ENCODE measurements at regions not wholly inside any gene's neighbourhood (a gene's known extent, or its start where the extent isn't known, plus 50 kb on each side); places are given as distances from the start of the nearest gene placed in this dataset.

DNA sequence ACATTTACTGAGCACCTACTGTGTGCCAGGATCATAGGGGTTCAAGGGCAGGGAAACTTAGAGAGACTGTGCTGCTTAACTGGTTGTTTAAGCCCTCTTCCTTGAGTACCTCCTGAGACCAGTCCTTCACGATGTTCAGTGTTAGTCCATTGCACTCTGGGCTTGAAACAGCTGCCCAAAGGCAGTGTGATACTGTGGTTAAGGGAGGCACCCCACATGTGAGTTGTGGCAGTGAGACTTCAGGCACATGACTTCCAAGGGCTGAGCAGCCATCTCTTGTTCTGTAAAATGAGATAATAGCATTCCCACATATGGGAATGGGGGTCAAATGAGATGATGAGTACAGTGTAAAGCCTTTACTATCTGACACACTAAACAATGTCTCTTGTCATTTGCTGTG is 75.1 kb downstream of the LINGO1 start:
- no peak for DNase-seq (ENCODE audit: low read depth)

DNA sequence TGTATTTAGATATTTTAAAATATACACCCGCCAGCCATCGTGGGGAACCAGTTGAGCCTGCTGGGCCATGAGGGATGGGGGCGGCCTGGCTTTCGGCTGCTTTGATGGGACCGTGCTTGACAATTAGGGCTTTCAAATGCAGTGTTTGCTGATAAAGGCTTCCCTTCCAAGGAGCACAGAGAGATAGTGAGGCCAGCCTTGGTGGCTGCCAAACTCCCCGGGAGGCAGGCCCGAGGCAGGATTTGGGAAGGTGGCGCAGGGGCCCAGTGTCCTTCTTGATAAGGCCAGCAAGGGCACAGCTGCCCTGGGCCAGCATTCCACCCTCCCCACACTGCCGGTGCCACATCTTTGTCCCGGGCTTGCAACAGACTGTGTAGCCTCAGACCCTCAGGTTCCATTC is 75.6 kb downstream of the LINGO1 start:
- DNase-seq (ENCODE audit: low read depth): no peak

GRCh38 chr15:77556622-77557021 is 76.1 kb downstream of the LINGO1 start:
- no peak for DNase-seq (ENCODE audit: low read depth)

DNA sequence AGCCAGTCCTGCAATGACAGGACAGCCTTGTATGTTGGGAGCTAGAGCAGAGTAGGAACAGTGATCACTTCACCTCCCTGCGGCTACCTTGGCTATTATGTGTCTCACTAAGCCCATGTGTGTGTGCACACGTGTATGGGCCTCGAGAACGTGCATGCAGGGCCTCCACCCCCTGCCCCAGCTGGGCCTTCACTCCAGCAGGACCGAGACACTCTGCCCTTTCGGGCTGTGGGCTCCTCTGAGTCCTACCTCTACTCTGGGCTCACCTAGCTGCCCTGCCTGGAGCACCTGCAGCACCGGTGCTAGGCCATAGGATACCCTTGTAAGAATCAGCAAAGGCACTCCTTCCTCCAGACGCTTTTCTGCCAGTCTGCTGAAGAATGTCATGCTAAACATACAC is 77.5 kb downstream of the LINGO1 start:
- DNase-seq (ENCODE audit: low read depth): no peak

DNA sequence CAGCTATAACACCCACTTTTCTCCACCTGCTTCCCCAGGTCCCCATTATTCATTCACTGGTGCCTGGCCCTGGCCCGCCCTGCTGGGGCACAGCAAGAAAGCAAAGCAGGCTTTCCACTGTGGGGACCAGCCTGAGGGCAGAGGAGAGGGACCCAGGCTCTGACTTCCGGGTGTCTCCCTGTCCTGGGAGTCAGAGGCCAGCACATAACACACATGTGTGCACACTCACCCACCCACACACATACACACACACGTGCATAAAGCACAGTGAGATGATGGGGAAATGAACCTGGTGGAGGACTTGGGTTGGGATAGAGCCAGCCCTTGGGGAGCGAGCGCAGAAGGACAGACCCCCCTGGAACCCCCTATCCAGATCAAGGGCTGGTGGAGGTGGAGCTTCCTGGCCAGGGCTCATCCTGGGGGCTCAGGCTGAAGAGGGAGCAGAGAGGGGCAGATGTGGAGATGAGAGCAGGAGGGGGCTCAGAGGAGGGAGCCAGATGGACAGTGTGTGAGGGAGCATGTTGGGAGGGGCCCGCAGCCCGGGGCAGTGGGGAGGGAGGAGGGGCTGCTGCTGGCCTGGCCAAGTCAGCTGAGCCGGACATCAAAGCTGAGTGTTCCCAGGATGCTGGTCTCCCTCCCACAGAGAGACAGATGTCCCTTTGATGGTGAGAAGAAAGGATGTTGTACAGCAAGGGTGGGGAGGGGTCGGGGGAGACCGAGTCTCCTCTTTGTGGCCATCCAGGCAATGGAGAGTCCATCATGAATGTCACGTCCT is 78.2 kb downstream of the LINGO1 start:
- DNase-seq (ENCODE audit: low read depth): no peak

DNA sequence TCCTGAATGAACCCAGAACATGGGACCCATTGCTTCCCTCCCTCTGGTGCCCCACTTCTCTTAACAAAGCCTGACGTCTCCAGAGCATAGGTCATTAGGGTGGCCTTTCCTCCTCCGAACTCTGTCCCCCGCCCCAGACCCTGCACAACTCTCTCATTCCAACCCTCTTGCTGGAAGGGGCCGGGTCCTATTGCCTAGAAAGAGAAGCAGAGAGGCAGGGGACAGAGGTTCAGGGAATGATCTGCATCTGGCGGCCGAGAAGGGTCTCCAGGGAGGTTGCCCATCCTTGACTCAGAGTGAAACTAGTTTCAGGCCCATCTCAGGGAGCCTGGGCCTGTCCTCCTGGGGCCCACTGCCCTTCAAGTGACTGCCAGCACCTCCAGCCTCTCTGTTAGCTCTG is 79.0 kb downstream of the LINGO1 start:
- no peak for DNase-seq (ENCODE audit: low read depth)

GRCh38 chr15:77553257-77553656 is 79.5 kb downstream of the LINGO1 start:
- DNase-seq (ENCODE audit: low read depth): no peak

- DNase-seq (ENCODE audit: low read depth): no peak
These were observed 80.6 kb downstream of the LINGO1 start for GRCh38 chr15:77552066-77552465.

DNA sequence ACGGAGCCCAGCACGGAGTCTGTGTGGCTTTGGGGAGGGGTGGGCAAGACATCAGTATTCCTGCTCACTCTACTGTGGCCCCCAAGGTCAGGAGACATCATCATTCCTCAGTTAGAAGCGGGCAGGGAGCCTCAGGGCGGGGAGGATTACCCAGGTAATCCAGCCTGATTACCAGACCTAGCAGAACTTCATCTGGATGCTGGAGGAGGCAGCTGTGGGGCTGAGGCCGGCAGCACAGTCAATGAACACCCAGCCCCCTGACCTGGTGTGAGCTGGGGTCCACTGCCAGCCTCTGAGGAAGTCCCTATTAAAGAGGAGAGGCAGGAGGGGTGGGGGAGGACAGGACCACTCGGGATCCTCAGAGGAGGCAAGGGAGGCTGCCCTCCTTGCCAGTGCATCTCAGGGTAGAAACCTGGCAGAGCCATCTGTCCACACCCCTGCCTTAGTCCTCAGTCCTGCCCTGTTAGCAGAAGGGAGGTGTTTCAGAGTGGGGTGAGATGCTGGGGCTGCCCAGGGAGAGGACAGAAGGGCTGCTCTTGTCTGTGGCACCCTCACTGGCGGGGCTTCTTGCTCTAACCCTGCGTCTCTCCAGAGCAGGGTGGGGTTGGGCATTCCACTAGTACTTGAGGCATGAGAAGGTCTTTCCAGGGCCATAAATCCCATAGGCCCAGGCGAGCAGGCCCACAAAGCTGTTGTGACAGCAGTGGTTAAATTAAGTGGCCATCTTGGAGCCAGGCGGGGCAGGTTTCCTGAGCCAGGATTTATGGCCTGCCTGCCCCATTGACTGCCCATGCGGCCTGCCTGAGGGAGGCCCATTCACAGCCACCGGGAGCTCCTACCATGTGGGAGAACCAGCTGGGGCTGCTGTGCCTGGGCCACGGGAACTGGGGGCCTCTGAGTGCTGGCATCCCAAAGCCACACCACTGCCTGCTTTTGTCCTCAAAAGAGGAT is 82.1 kb downstream of the LINGO1 start:
- DNase-seq (ENCODE audit: low read depth): no peak

DNA sequence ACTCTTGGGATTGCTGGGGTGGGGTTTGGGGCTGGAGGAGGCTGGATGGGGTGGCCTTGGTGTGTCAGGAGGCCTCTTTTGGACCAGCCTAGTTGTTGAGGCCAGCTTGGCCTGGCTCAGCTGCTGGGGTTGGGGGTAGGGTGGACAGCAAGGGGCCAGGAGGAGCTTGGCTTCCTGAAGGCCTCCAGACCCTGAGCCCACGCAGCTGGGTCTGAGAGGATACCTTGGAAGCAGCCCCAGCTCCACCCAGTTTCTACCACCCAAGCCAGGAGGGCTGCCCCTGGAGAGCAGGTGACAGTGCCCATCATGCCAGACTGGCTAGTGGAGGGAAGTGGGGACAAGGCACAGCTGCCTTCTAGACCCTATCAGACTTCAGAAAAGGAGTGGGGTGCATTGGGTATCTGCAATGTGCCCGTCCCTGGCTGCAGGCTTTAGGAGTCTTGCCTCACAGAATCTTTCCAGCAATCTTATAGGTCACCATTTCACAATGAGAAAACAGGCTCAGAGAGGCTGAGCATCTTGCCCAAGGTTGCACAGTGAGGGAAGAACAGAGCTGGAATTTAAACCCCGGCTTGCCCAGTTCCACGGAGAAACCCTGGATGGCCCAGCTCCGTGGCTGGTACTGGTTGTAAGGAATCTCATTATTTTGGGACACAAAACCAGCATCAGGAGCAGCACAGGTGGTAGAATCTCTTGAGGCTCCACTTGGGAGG is 83.0 kb downstream of the LINGO1 start:
- DNase-seq (ENCODE audit: low read depth): no peak

DNA sequence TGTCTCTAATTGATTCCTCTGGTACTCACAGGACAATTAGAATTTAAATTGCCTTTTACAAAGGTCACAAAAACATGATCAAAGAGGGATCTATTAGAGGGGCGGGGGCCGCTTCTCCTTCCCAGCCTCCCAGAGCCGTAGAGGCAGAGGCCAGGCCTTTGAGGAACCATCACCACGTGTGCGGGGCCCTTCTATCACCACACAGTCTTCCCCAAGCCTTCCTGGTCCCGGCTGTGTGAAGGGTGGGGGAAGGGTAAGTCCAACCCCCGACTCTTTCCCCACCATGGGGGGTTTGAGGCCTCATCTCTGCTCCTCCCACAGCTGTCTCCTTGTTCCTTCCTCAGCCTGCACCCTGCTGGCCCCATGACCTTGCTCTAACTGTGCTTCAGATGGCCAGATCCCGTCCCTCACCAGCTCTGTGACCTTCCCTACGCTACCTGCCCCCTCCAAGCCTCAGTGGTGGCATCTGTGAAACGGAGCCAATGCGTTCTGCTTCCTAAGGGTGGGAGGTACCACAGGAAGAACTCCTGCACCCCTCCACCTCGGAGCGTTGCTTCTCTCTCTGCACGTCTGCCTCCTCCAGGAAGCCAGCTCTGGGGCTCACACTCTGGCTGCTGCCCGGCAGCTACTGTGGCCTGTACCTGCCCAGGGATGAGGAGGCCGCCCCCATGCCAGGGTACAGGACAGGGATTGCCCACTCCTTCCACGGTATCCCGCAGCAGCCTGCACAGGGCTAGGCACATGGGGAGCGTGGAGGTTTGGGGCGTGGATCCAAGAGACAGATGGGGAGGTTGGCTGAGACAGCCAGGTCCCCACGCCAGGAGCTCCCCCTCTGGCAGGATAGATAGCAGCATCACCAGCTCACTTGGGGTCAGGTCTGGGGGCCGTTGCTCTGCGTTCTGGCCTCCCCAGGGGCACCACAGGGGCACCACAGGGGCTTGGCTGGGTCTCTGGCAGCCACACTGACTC is 83.8 kb downstream of the LINGO1 start:
- no peak for DNase-seq (ENCODE audit: low read depth)

- DNase-seq (ENCODE audit: low read depth): no peak
These were observed 84.7 kb downstream of the LINGO1 start for GRCh38 chr15:77547801-77548588.

- no peak for DNase-seq (ENCODE audit: low read depth)
These were observed 85.8 kb downstream of the LINGO1 start for GRCh38 chr15:77546870-77547269.

DNA sequence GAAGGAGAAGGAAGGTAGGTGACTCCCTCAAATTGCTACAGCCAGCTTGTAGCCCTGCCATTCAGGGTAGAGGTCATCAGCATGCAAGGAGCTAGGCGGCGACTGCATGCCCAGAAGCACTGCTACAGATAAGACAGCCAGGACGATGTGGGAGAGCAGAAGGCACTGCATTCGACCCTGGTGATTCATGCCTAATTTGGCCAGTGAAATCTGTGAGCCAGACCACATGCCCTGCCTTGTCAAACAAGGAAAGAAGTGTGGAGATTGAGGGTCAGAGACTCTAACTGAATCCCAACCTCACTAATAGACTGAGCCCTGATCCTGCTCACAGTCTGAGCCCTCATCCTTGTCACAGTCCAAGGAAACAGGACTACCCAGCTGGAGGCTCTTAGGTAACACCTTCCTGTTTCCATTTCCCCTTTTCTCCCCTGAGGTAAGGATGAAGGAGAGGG is 86.6 kb downstream of the LINGO1 start:
- no peak for DNase-seq (ENCODE audit: low read depth)

- DNase-seq (ENCODE audit: low read depth): no peak
These were observed 87.7 kb downstream of the LINGO1 start for GRCh38 chr15:77545058-77545457.

DNA sequence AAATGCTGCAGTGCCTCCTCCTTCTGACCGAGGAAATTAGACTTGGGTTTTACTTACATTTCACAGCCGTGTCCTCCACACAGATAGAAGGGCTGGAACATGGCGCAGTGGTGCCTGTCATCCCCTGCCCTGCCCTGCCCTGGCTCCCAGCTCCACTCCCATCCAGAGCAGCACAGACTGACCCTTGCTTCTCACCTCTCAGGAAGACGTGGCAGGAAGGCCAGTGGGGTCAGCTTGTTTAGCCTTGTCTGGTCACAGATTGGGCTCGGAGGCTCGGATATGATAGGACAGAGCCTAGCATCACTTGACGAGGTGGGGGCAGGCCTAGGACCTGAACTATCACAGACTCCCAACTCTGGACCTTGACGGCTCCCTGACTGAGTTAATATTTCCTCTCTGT is 88.5 kb downstream of the LINGO1 start:
- no peak for DNase-seq (ENCODE audit: low read depth)

DNA sequence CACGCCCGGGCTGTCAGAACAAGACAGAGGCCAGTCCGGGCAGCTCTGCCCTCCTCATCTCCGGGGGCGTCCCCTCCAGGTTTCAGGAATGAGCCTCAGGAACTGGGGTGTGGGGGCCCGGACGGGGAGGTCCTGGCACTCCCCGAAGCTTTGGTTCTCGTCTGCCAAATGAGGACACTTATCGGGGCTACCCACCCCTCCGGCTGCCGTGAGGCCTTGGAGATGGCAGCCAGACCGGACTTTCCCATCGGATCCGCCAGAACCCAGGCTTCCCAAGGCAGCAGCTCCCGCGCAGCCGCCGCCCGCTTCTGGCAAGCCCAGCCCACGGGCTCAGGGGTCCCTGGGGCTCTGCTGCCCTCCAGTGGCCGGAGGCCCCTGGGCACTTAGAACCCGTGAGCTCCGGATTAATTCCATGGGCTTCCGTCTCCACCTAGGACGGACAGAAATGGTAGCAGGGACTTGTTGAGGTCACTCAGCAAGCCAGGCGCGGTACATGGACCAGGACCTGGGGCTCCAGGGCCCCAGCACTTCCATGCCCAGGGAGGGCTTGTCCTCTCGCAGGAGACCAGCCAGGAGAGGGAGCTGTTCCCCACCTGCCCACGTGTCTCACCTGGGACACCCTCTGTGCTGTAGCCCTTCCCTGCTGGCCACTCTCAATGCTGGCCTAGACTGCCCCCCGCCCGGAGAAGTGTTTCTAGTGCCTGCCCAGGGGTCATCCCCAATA is 89.4 kb downstream of the LINGO1 start:
- DNase-seq (ENCODE audit: low read depth): peak; percentile 60

DNA sequence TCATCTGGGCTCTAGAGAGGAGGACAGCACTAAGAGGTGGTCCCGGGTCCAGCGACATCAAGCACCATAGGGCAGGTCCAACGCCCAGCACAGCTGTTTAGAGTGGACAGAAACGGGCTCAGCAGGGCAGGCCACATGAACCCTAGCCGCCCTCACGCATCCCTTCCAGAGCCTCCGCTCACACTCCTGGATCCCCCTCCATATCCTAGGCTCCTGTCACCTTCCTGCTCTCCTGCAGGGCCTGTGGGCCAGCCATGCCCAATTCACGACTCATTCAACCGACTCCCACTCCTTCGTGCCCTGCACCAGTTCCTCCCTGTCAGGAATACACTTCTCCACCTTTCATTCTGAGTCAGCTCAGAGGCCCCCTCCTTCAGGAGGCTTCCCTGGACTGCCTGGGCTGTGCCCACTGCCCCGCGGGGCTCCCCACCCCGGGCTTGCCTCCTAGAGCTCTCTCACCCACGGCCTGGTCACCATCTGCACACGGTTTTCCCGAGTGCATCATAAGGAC is 90.2 kb downstream of the LINGO1 start:
- no peak for DNase-seq (ENCODE audit: low read depth)

GRCh38 chr15:77541421-77542181 is 91.1 kb downstream of the LINGO1 start:
- DNase-seq (ENCODE audit: low read depth): no peak
